ENCODE measurements at regions not wholly inside any gene's neighbourhood (a gene's known extent, or its start where the extent isn't known, plus 50 kb on each side); places are given as distances from the start of the nearest gene placed in this dataset.

DNA sequence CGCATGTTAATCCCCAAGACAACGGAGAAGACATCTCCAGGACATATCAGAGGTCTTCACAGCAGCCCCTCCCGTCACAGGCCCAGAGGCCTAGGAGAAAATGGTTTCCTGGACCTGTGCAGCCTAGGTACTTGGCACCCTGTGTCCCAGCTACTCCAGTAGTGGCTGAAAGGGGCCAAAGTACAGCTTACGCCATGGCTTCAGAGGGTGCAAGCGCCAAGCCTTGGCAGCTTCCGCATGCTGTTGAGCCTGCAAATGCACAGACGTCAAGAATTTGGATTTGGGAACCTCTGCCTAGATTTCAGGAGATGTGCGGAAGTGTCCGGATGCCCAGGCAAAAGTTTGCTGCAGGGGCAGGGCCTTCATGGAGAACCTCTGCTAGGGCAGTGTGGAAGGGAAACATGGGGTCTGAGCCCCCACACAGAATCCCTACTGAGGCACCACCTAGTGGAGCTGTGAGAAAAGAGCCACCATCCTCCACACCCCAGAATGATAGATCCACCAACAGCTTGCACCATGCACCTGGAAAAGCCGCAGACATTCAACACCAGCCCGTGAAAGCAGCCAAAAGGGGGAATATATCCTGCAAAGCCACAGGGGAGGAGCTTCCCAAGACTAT, 159.3 kb upstream of the COX10 start:
- Histone ChIP-seq H3K4me1 (replicated peaks in 1 of 4; ENCODE audit: control insufficient read depth in 3 of 4, insufficient read depth in 4 of 4, low read length in 3 of 4) (peaks cover 0 to under 1% (median 0%) of the 10 kb centered on the region in 4 experiments; a peak in 2 of 7 replicates), H4K20me1 (replicated peaks in 1 of 2; ENCODE audit: control insufficient read depth in 1 of 2, insufficient read depth in 2 of 2, low read length in 2 of 2) (no peaks in the 10 kb centered on the region), H3K79me1 (ENCODE audit: low read depth, low read length) (no peaks in the 10 kb centered on the region), H3K9ac (replicated peaks in 1 of 4; ENCODE audit: extremely low read depth in 1 of 4, low read depth in 3 of 4, low read length in 3 of 4) (no peak overlapping the region), H3K36me3 (ENCODE audit: control insufficient read depth in 2 of 4, insufficient read depth in 4 of 4, low read length in 3 of 4) (no peaks in the 10 kb centered on the region), H3K27ac (ENCODE audit: low read depth, low read length) (no peak overlapping the region), H3K23me2 (ENCODE audit: low read depth, low read length) (no peaks in the 10 kb centered on the region), H2BK120ac (replicated peaks; ENCODE audit: low read depth, low read length) (no peak overlapping the region), H3K9me3 (ENCODE audit: insufficient read depth in 2 of 2, low read depth in 1 of 2, low read length in 1 of 2) (peaks cover 0 to 5% of the 10 kb centered on the region in 2 experiments; a peak in 2 of 4 replicates), H2AK5ac (ENCODE audit: low read depth, low read length) (no peak overlapping the region), H3K23ac (ENCODE audit: insufficient read length) (no peak overlapping the region), H2BK20ac (ENCODE audit: low read length) (no peak overlapping the region), H3K4me3 (ENCODE audit: extremely low read depth in 1 of 4, insufficient read depth in 2 of 4, low read depth in 3 of 4, low read length in 4 of 4) (no peak overlapping the region), H3K27me3 (replicated peaks in 1 of 4; ENCODE audit: control insufficient read depth in 3 of 4, extremely low read depth in 1 of 4, insufficient read depth in 3 of 4, low read length in 3 of 4) (peaks cover 0 to 1% (median 0%) of the 10 kb centered on the region in 4 experiments; a peak in 1 of 7 replicates), H3K4ac (replicated peaks; ENCODE audit: insufficient read length, low read depth, low read length) (no peak overlapping the region), H4K8ac (ENCODE audit: extremely low read depth, insufficient read depth, low read length) (no peak overlapping the region), H3K18ac (ENCODE audit: extremely low read depth, low read length) (no peak overlapping the region), H3K56ac (replicated peaks; ENCODE audit: insufficient read length, low read depth, low read length) (no peak overlapping the region), H3K4me2 (ENCODE audit: insufficient read depth in 1 of 2, low read depth in 2 of 2, low read length in 2 of 2) (no peak overlapping the region), H2BK12ac (ENCODE audit: low read depth, low read length) (no peak overlapping the region), H2AFZ (ENCODE audit: low read length) (no peak overlapping the region), H2BK15ac (ENCODE audit: low read length) (no peak overlapping the region), H4K5ac (ENCODE audit: insufficient read length, low read depth, low read length) (no peak overlapping the region), H4K91ac (replicated peaks; ENCODE audit: insufficient read length, low read length) (no peak overlapping the region), H3K14ac (ENCODE audit: insufficient read length) (no peak overlapping the region), H2BK5ac (ENCODE audit: low read depth, low read length) (no peak overlapping the region), H3K79me2 (ENCODE audit: control insufficient read depth in 1 of 2, insufficient read depth in 2 of 2, low read length in 2 of 2) (no peaks in the 10 kb centered on the region)
- DNase-seq (ENCODE audit: low read depth in 1 of 2, low spot score in 2 of 2) = no peak
- 95% methylated on average over 11 of the region's 11 CpGs; no CpG with 5 or more reads in 1 of the 2 experiments for WGBS, 2 experiments (ENCODE audit: extremely low coverage in 1 of 2, insufficient coverage in 1 of 2, insufficient read length in 1 of 2, insufficient replicate concordance in 2 of 2, low coverage in 1 of 2, low lambda C conversion rate in 2 of 2, missing lambda C conversion rate in 1 of 2)
- FAIRE-seq = no peak
- TF ChIP-seq SP2 (IDR thresholded peaks at IDR 0.05; ENCODE audit: low read length) (no peak), RAD21 (IDR thresholded peaks at IDR 0.05 in 1 of 2, conservative IDR thresholded peaks at IDR 0.05 in 1 of 2; ENCODE audit: low read depth in 2 of 2, low read length in 2 of 2) (peak; percentile 12 to 28; a peak in 2 of 4 replicates), POU5F1 (IDR thresholded peaks at IDR 0.05; ENCODE audit: low read depth, low read length) (no peak), EZH2 (IDR thresholded peaks at IDR 0.05; ENCODE audit: low read depth, low read length, severe bottlenecking) (no peak), SIX5 (IDR thresholded peaks at IDR 0.05; ENCODE audit: low read depth, low read length) (no peak), EGR1 (IDR thresholded peaks at IDR 0.05; ENCODE audit: borderline replicate concordance, low read depth, low read length) (no peak)
- TF ChIP-seq, protein P1, sequence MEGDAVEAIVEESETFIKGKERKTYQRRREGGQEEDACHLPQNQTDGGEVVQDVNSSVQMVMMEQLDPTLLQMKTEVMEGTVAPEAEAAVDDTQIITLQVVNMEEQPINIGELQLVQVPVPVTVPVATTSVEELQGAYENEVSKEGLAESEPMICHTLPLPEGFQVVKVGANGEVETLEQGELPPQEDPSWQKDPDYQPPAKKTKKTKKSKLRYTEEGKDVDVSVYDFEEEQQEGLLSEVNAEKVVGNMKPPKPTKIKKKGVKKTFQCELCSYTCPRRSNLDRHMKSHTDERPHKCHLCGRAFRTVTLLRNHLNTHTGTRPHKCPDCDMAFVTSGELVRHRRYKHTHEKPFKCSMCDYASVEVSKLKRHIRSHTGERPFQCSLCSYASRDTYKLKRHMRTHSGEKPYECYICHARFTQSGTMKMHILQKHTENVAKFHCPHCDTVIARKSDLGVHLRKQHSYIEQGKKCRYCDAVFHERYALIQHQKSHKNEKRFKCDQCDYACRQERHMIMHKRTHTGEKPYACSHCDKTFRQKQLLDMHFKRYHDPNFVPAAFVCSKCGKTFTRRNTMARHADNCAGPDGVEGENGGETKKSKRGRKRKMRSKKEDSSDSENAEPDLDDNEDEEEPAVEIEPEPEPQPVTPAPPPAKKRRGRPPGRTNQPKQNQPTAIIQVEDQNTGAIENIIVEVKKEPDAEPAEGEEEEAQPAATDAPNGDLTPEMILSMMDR (IDR thresholded peaks at IDR 0.05; ENCODE audit: control extremely low read depth in 1 of 3, insufficient read depth in 1 of 3, low read depth in 1 of 3, low read length in 3 of 3) = peak in 1 of 3 experiments; percentile 10; a peak in 1 of 4 replicates
- CTCF ChIA-PET (ENCODE audit: partially characterized antibody) = interaction anchor here (0.6 to 1.2 kb wide), 3 partner anchors 13 to 508 kb away, joined by 3 to 4 read pairs (median 4); no protein-coding TSS in a partner anchor
- POLR2A ChIA-PET (ENCODE audit: partially characterized antibody) = no interaction called here

Data from H1 (cell line).